ENCODE measurements at regions not wholly inside any gene's neighbourhood (a gene's known extent, or its start where the extent isn't known, plus 50 kb on each side); places are given as distances from the start of the nearest gene placed in this dataset.

GRCh38 chr12:42801271-42801670 lies 211.7 kb upstream of the PRICKLE1 start:
- TF ChIP-seq CTCF (IDR thresholded peaks at IDR 0.05; ENCODE audit: insufficient read depth, low read length), result no peak

GRCh38 chr12:42799966-42800365 lies 210.4 kb upstream of the PRICKLE1 start:
- no peak overlapping the region for H3K4me3 ChIP-seq (ENCODE audit: low read depth, low read length)
- TF ChIP-seq CTCF (IDR thresholded peaks at IDR 0.05; ENCODE audit: insufficient read depth, low read length), result no peak
- no peak for DNase-seq (ENCODE audit: low read depth)

More at GRCh38 chr12:42801271-42801670, 211.7 kb upstream of the PRICKLE1 start:
- no peak overlapping the region for H3K4me3 ChIP-seq (ENCODE audit: low read depth, low read length)
- no peak for DNase-seq (ENCODE audit: low read depth)

- no peak overlapping the region for H3K4me3 ChIP-seq (ENCODE audit: low read depth, low read length)
- TF ChIP-seq CTCF (IDR thresholded peaks at IDR 0.05; ENCODE audit: insufficient read depth, low read length), result no peak
- peak; percentile 40 for DNase-seq (ENCODE audit: low read depth)
Observed at GRCh38 chr12:42798811-42799438, 209.4 kb upstream of the PRICKLE1 start.

GRCh38 chr12:42794806-42795205 lies 205.3 kb upstream of the PRICKLE1 start:
- no peak for DNase-seq (ENCODE audit: low read depth)
- H3K4me3 ChIP-seq (ENCODE audit: low read depth, low read length), result no peak overlapping the region
- TF ChIP-seq CTCF (IDR thresholded peaks at IDR 0.05; ENCODE audit: insufficient read depth, low read length), result no peak

GRCh38 chr12:42793166-42793565 lies 203.6 kb upstream of the PRICKLE1 start:
- TF ChIP-seq CTCF (IDR thresholded peaks at IDR 0.05; ENCODE audit: insufficient read depth, low read length), result no peak
- no peak for DNase-seq (ENCODE audit: low read depth)

GRCh38 chr12:42792265-42792664 lies 202.7 kb upstream of the PRICKLE1 start:
- no peak for DNase-seq (ENCODE audit: low read depth)
- H3K4me3 ChIP-seq (ENCODE audit: low read depth, low read length), result no peak overlapping the region
- TF ChIP-seq CTCF (IDR thresholded peaks at IDR 0.05; ENCODE audit: insufficient read depth, low read length), result no peak

More at GRCh38 chr12:42793166-42793565, 203.6 kb upstream of the PRICKLE1 start:
- no peak overlapping the region for H3K4me3 ChIP-seq (ENCODE audit: low read depth, low read length)

- DNase-seq (ENCODE audit: low read depth), result no peak
- no peak overlapping the region for H3K4me3 ChIP-seq (ENCODE audit: low read depth, low read length)
- TF ChIP-seq CTCF (IDR thresholded peaks at IDR 0.05; ENCODE audit: insufficient read depth, low read length), result no peak
Observed at GRCh38 chr12:42791399-42791798, 201.9 kb upstream of the PRICKLE1 start.
